Ascending aorta (tissue), 2 donors: ENCODE measurements at regions not wholly inside any gene's neighbourhood (a gene's known extent, or its start where the extent isn't known, plus 50 kb on each side); places are given as distances from the start of the nearest gene placed in this dataset.

Experiments
- DNase-seq, 2 donors: peaks; one replicate each; pipeline ENCODE4 v3.0.0-alpha.2; 2019; ENCODE audit warnings: low spot score in 2 of 2
- H3K27ac ChIP-seq, 2 donors: fragments of 200-600 bp; sonication (generic); one replicate each; pipeline ENCODE4 v1.5.1; 2016 to 2017; ENCODE audit warnings: mild to moderate bottlenecking in 1 of 2
- H3K27me3 ChIP-seq: fragments of 200-600 bp; sonication (generic); one replicate; pipeline ENCODE4 v1.5.1; 2017
- H3K36me3 ChIP-seq, 2 donors: fragments of 200-600 bp; sonication (generic); one replicate each; pipeline ENCODE4 v1.5.1; 2016
- H3K4me1 ChIP-seq, 2 donors: fragments of 200-600 bp; sonication (generic); one replicate each; pipeline ENCODE4 v1.5.1; 2016 to 2017; ENCODE audit warnings: mild to moderate bottlenecking in 1 of 2
- H3K4me3 ChIP-seq, 2 donors: fragments of 200-600 bp; sonication (generic); one replicate each; pipeline ENCODE4 v1.5.1; 2016 to 2017; ENCODE audit warnings: mild to moderate bottlenecking in 1 of 2
- H3K9me3 ChIP-seq, 2 donors: fragments of 200-600 bp; sonication (generic); one replicate each; pipeline ENCODE4 v1.5.1; 2016
- intact Hi-C: fragments of 100-400 bp; cut with DNase I; formaldehyde crosslinking; loops from one replicate; pipeline ENCODE4 v1.15.1; 2023
- TF ChIP-seq, protein P1 (sequence below), 3 experiments: fragments of 200-600 bp in 2 of 3; fragments of 450-650 bp in 1 of 3; sonication (generic) in 2 of 3; IDR thresholded peaks; one replicate each; pipeline ENCODE4 v1.5.1; 2016 to 2019; ENCODE audit warnings: antibody characterized with exemption in 3 of 3, mild to moderate bottlenecking in 1 of 3, moderate library complexity in 1 of 3

DNA sequence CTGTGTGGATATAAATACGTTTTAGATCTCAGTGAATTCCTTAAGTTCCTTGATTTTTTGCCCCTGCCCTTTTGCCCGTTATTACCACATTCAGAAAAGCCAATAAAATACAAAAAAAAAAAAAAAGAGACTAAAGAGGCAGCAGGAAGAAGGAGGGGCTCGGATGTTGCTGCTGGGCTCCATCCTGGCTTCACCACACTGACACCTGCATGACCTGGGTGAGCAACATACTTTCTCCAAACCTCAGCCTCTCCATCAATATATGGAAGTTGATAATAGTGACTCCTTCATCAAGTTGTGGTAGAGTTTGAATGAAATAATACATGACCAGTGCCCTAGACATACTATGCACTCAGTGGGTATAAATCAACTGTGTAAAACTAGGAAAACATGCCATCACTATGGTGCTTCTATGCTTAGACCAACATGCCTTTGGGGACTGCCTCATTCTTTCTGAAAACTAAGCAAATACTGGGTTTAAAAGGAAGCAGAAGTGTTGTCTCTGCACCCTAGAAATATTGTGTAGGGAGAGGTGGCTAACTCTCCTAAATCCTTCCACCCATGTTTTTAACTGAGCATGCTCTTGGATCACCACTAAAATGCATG lies 243.0 kb downstream of the PIK3R1 start:
- intact Hi-C loops, result loop anchor here (1.0 to 10.0 kb wide), 2 partner anchors 172 to 1194 kb away; no protein-coding TSS in a partner anchor
- no peaks in the 10 kb centered on the region for H3K4me1 ChIP-seq
- no peak for DNase-seq
- H3K27me3 ChIP-seq, result no peaks in the 10 kb centered on the region
- TF ChIP-seq, protein P1, sequence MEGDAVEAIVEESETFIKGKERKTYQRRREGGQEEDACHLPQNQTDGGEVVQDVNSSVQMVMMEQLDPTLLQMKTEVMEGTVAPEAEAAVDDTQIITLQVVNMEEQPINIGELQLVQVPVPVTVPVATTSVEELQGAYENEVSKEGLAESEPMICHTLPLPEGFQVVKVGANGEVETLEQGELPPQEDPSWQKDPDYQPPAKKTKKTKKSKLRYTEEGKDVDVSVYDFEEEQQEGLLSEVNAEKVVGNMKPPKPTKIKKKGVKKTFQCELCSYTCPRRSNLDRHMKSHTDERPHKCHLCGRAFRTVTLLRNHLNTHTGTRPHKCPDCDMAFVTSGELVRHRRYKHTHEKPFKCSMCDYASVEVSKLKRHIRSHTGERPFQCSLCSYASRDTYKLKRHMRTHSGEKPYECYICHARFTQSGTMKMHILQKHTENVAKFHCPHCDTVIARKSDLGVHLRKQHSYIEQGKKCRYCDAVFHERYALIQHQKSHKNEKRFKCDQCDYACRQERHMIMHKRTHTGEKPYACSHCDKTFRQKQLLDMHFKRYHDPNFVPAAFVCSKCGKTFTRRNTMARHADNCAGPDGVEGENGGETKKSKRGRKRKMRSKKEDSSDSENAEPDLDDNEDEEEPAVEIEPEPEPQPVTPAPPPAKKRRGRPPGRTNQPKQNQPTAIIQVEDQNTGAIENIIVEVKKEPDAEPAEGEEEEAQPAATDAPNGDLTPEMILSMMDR (IDR thresholded peaks at IDR 0.05), result no peak
- H3K36me3 ChIP-seq, result no peaks in the 10 kb centered on the region
- no peak overlapping the region for H3K27ac ChIP-seq
- H3K4me3 ChIP-seq, result no peak overlapping the region
- no peaks in the 10 kb centered on the region for H3K9me3 ChIP-seq

DNA sequence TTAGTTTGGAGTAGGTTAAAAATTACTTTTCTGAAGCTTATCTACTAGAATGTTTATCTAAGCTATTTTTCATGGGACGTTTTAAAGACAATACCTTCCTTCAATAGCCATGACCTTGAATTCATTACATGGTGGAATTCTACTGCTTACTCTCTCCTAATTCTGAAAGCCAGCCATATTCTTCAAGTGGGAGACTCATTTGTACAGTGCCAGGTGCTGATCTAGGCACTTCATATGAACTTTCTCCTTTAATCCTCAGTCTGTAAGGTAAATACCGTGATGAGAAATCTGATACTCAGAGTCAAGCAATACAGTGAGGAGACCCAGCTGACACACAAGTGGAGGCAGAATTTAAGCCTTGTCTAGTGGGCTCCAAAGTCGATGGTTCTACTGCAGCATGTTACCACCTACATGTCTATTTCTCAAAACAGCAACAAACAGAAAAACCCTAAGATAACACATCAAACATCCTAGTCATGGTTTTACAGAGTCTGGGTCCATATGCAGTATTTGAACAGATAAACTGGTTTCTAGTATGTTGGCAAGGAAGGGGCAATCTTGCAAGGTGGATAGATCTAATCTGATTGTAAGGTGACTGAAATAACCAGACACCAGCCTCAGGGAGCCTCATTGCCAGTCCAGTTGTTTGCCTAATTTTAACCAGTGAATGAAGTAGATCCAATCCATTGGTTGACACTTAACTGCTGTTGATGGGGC lies 243.7 kb downstream of the PIK3R1 start:
- no peak for DNase-seq
- TF ChIP-seq, protein P1 (IDR thresholded peaks at IDR 0.05), result no peak
- no peaks in the 10 kb centered on the region for H3K4me1 ChIP-seq
- H3K9me3 ChIP-seq, result no peaks in the 10 kb centered on the region
- intact Hi-C loops, result loop anchor here (1.0 to 10.0 kb wide), 2 partner anchors 173 to 1194 kb away; no protein-coding TSS in a partner anchor
- no peaks in the 10 kb centered on the region for H3K27me3 ChIP-seq
- no peak overlapping the region for H3K27ac ChIP-seq
- H3K4me3 ChIP-seq, result no peak overlapping the region
- no peaks in the 10 kb centered on the region for H3K36me3 ChIP-seq

GRCh38 chr5:68459810-68460139 lies 244.2 kb downstream of the PIK3R1 start:
- H3K27me3 ChIP-seq, result no peaks in the 10 kb centered on the region
- H3K9me3 ChIP-seq, result no peaks in the 10 kb centered on the region
- intact Hi-C loops, result loop anchor here (1.0 to 10.0 kb wide), 2 partner anchors 173 to 1195 kb away; no protein-coding TSS in a partner anchor
- TF ChIP-seq, protein P1 (IDR thresholded peaks at IDR 0.05), result no peak
- H3K27ac ChIP-seq, result no peak overlapping the region
- H3K4me3 ChIP-seq, result no peak overlapping the region
- H3K36me3 ChIP-seq, result no peaks in the 10 kb centered on the region
- no peak for DNase-seq
- H3K4me1 ChIP-seq, result no peaks in the 10 kb centered on the region

- Histone ChIP-seq H3K4me1 (no peaks in the 10 kb centered on the region), H3K27me3 (no peaks in the 10 kb centered on the region), H3K27ac (no peak overlapping the region), H3K36me3 (no peaks in the 10 kb centered on the region), H3K4me3 (no peak overlapping the region), H3K9me3 (no peaks in the 10 kb centered on the region)
- intact Hi-C loops, result no loop called here
- TF ChIP-seq, protein P1 (IDR thresholded peaks at IDR 0.05), result peak; percentile 43 to 76 (median 69)
- no peak for DNase-seq
Measured at GRCh38 chr5:68460147-68460798, 244.7 kb downstream of the PIK3R1 start.

DNA sequence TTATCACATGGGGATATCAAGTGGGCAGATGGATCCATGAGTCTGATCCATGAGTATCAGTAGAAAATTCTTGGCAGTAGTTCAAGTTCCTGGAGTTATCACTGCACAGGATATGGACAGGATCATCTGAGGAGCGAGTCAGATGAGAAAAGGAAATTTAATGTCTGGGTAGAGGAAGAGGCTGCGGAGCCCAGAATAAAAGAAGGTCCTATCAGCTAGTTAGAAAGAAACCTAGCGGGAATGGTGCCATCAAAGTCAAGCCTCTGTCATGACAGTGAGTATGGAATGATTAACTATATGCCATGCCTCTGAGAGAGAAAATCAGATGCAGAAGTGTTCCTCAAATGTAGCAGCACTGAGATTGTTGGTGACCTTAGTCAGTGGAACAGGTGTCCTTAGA lies 248.1 kb downstream of the PIK3R1 start:
- Histone ChIP-seq H3K36me3 (no peaks in the 10 kb centered on the region), H3K9me3 (no peaks in the 10 kb centered on the region), H3K27me3 (no peaks in the 10 kb centered on the region), H3K4me3 (no peak overlapping the region), H3K27ac (no peak overlapping the region), H3K4me1 (no peaks in the 10 kb centered on the region)
- TF ChIP-seq, protein P1 (IDR thresholded peaks at IDR 0.05), result no peak
- DNase-seq, result no peak
- intact Hi-C loops, result no loop called here
